ENCODE measurements at regions not wholly inside any gene's neighbourhood (a gene's known extent, or its start where the extent isn't known, plus 50 kb on each side); places are given as distances from the start of the nearest gene placed in this dataset.
"Not testable (repeated sequence)": the region's sequence is repeated elsewhere in the genome, so short reads cannot be mapped to it uniquely, and the experiment has no call there.

DNA sequence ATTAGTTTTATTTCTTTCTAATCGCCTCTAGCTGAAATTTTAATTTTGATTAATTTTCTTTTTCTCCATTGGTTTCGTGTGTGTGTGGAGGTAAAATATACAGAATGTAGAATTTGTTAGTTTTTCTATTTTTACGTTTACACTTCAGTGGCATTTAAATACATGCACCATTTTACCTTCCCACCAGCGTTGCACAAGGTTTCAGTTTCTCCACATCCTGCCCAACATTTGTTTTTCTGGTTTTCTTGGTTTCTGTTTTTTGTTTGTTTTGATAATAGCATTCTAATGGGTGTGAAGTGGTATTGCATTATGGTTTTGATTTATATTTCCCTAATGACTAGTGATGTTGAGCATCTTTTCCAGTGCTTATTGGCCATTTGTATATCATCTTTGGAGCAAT lies 871.4 kb upstream of the DEFB115 start:
- not testable (repeated sequence) for DNase-seq (ENCODE audit: low read depth in 4 of 4, low spot score in 2 of 4)

DNA sequence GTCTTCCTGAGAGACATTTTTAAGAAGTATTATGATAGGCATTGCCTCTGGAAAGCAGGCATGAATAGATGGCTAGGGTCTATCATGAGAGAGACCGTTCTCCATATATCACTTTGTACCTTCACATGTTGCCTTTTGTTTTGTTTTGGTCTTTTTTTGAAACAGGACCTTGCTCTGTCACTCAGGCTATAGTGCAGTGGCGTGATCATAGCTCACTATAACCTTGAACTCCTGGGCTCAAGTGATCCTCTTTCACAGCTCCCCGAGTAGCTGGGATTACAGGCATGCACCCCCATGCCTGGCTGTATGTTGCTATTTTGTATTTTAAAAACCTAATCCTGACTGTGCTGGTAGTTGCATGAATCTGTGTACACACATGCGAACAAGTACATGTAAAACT lies 869.6 kb upstream of the DEFB115 start:
- not testable (repeated sequence) for DNase-seq (ENCODE audit: low read depth in 4 of 4, low spot score in 2 of 4)

DNA sequence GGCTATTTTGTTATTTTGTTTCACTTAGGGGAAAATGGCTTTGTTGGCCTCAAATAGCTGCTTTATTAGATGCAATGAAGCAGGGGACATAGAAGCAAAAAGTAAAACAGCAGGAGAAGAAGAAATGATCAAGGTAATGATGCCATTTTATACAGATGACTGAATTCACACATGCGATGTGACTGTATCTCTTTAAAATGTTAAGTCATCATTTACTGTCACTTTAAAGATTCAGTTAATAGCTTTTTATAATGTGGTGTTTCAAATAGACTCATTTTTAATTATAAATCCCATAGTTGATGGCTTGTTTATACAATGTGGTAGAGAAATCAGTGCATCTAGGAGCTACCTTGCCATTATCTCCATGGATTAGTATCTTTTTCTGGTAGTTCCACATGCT lies 863.9 kb upstream of the DEFB115 start:
- DNase-seq (ENCODE audit: low read depth in 4 of 4, low spot score in 2 of 4): not testable (repeated sequence)

DNA sequence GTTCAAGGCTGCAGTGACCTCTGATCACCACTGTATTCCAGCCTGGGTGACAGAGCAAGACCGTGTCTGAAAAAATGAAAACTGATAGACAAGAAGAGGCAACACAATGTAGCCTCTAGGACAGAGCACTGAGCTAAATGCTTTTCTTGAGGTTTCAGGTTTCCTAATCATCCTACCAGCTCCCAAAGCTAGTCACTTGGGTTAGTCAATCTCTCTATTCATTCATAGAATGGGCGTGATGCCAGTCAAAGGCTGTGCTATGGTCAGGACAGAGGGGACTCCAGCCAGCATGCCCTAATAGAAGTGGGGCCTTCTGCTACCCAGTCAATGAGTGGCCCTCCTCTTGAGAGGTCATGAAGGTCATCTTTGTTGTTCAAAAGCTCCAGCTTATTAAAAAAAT lies 860.4 kb upstream of the DEFB115 start:
- not testable (repeated sequence) for DNase-seq (ENCODE audit: low read depth in 4 of 4, low spot score in 2 of 4)

DNA sequence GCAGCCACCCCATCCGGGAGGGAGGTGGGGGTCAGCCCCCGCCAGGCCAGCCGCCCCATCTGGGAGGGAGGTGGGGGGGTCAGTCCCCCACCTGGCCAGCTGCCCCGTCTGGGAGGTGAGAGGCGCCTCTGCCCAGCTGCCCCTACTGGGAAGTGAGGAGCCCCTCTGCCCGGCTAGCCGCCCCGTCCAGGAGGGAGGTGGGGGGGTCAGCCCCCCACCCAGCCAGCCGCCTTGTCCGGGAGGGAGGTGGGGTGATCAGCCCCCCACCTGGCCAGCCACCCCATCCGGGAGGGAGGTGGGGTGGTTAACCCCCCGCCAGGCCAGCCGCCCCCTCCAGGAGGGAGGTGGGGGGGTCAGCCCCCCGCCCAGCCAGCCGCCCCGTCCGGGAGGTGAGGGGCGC lies 852.4 kb upstream of the DEFB115 start:
- not testable (repeated sequence) for DNase-seq (ENCODE audit: low read depth in 4 of 4, low spot score in 2 of 4)

DNA sequence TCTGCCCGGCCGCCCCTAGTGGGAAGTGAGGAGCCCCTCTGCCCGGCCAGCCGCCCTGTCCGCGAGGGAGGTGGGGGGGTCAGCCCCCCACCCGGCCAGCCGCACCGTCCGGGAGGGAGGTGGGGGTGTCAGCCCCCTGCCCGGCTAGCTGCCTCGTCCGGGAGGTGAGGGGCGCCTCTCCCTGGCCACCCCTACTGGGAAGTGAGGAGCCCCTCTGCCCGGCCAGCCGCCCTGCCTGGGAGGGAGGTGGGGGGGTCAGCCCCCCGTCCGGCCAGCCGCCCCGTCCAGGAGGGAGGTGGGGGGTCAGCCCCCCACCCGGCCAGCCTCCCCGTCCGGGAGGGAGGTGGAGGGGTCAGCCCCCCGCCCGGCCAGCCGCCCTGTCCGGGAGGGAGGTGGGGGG lies 851.9 kb upstream of the DEFB115 start:
- not testable (repeated sequence) for DNase-seq (ENCODE audit: low read depth in 4 of 4, low spot score in 2 of 4)

DNA sequence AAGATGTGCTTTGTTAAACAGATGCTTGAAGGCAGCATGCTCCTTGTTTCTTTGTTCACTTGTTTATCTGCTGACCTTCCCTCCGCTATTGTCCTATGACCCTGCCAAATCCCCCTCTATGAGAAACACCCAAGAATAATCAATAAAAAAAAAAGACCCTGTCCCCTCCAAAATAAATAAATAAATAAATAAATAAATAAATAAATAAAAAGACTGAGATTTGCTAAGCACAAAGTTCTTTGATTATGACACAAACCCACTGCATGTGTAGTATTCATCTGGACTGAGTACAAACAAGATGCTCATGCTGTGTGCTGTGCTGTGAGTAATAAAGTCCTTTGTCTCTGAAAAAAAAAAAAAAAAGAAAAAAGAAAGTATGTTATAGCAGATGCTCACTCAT lies 851.1 kb upstream of the DEFB115 start:
- DNase-seq (ENCODE audit: low read depth in 4 of 4, low spot score in 2 of 4): not testable (repeated sequence)

DNA sequence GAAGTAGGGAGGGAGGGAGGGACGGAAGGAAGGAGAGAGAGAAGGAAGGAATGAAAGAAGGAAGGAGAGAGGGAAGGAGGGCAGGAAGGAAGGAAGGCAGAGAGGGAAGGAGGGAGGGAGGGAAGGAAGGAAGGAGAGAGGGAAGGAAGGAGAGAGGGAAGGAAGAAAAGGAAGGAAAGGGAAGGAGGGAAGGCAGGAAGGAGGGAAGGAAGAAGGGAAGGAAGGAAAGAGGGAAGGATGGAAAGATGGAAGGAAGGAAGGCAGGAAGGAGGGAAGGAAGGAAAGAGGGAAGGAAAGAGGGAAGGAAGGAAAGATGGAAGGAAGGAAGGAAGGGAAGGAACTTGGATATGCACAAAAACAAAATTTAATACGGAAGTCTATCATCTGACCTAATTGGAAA lies 844.5 kb upstream of the DEFB115 start:
- DNase-seq (ENCODE audit: low read depth in 4 of 4, low spot score in 2 of 4): no peak

DNA sequence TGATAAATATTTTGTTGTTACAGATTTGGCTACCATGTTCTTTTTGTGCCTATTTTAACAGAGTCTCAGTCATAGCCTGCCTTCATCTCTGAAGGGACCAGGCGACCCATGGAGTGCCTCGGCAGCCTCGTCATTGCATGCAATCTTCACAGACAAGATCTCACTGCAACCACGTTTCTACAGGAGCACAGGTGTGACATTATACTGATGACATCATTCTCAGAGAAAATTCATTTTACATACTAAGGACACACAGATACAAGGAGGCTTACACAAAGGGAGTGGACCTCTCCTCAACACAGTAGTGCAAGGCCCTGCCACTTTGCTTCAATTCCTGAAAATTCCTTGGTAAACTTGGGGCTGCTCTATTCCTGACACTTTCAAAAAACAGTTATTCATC lies 840.1 kb upstream of the DEFB115 start:
- DNase-seq (ENCODE audit: low read depth in 4 of 4, low spot score in 2 of 4): not testable (repeated sequence)

DNA sequence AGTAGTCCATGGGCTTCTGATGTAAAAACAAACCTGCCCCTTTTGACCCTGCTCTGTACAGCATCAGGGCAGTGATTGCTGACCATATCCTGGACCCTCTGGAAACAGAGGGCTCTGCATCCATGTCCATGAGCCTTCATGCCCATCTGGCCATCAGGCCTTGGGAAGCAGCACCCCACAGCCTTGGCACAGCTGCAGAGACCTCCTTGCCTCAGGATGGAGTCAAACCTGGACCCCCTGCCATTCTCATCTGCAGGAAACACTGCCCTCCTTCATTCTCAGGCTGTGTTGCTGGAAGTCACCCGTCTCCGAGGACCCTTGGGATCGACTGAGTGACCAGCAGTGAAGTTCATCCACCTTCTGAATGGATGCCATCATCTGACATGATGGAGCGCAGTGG lies 839.1 kb upstream of the DEFB115 start:
- DNase-seq (ENCODE audit: low read depth in 4 of 4, low spot score in 2 of 4): not testable (repeated sequence)

DNA sequence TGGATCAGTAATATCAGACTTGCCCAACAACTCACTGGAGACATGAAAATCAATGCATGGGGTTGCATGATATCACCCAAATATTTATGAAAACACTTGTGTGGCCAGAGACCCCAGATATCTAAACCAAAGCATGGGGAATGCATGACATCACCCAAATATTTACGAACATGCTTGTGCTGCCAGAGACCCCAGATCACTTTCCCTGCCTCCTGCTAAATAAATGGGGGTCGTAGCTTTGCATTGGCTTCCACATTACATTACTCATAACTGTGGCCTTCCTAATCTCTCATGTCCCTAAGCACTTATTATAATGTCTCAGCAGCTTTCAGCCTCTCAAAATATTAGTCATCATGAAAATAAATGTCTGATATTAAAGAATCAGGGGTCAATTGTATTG lies 838.0 kb upstream of the DEFB115 start:
- no peak for DNase-seq (ENCODE audit: low read depth in 4 of 4, low spot score in 2 of 4)

DNA sequence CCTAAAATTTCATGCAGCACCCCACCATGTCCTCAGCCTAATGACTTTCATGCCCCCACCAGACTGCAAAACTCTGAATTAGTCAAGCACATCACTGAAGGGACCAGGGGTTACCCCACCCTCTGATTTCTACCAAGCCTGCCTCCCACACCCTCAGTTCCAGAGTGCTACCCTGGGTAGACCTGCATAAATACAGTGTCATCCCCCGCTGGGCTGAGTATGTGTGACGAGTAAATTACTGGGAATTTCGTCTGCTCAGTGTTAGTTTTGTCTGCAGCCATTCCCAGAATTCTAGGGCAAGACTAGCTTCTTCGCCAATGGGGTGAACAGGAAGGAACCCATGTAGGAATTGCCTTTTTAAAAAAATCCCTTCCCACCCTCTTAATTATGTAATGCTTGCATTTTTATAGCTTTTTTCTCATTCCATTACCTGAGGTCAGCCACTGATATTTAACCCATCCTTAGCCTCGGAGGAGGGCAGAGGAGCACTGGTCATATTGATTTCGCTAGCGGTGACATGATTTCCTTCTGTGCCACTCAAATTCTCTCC lies 837.5 kb upstream of the DEFB115 start:
- DNase-seq (ENCODE audit: low read depth in 4 of 4, low spot score in 2 of 4): not testable (repeated sequence)

All from left renal cortex interstitium (tissue), 4 donors.